CD4-positive, alpha-beta memory T cell (primary cell): ENCODE measurements at regions not wholly inside any gene's neighbourhood (a gene's known extent, or its start where the extent isn't known, plus 50 kb on each side); places are given as distances from the start of the nearest gene placed in this dataset.

Source experiments
- CTCF ChIA-PET: fragments of 350-600 bp; sonication (Branson Sonifier 250); formaldehyde crosslinking; loops from one replicate; lab custom pipeline; 2021; ENCODE audit warnings: inconsistent platforms; ENCODE audit not compliant: partially characterized antibody; lab: Charles Lee
- POLR2A ChIA-PET: fragments of 350-600 bp; sonication (Branson Sonifier 250); formaldehyde crosslinking; loops from one replicate; lab custom pipeline; 2021; ENCODE audit not compliant: partially characterized antibody; lab: Charles Lee
- DNase-seq, 5 donors: peaks; one replicate each; pipeline versions ENCODE4 v3.0.0 to v3.0.0-alpha.2; 2020 to 2022; ENCODE audit warnings: mixed read lengths in 1 of 5
- H3K27ac ChIP-seq: one replicate; pipeline ENCODE4 v1.7.0; 2013; ENCODE audit warnings: low read depth, low read length
- H3K27me3 ChIP-seq: 2 replicates; pipeline ENCODE4 v1.7.0; 2013; ENCODE audit warnings: mild to moderate bottlenecking, low read length, moderate library complexity; ENCODE audit not compliant: insufficient read depth
- H3K36me3 ChIP-seq: 2 replicates; pipeline ENCODE4 v1.7.0; 2013; ENCODE audit warnings: mild to moderate bottlenecking, low read length, moderate library complexity; ENCODE audit not compliant: insufficient read depth
- H3K4me1 ChIP-seq: 2 replicates; pipeline ENCODE4 v1.7.0; 2013; ENCODE audit warnings: mild to moderate bottlenecking, low read length, moderate library complexity; ENCODE audit not compliant: insufficient read depth
- H3K4me3 ChIP-seq, 2 donors: one replicate each; pipeline ENCODE4 v1.7.0; 2013; ENCODE audit warnings: low read length in 2 of 2, mild to moderate bottlenecking in 1 of 2
- H3K9me3 ChIP-seq, 2 donors: one replicate each; pipeline ENCODE4 v1.7.0; 2013; ENCODE audit warnings: low read length in 2 of 2, control low read depth in 1 of 2; ENCODE audit not compliant: control insufficient read depth in 1 of 2
- H3K27ac Mint-ChIP-seq, 7 donors: one replicate each; pipeline ENCODE4 v1.8.0; 2020 to 2021; ENCODE audit warnings: mixed read lengths in 7 of 7, mild to moderate bottlenecking in 6 of 7, inconsistent platforms in 3 of 7, moderate library complexity in 3 of 7
- H3K27me3 Mint-ChIP-seq, 2 donors: one replicate each; pipeline ENCODE4 v1.8.0; 2020 to 2021; ENCODE audit warnings: mixed read lengths in 2 of 2
- H3K36me3 Mint-ChIP-seq, 2 donors: one replicate each; pipeline ENCODE4 v1.8.0; 2020 to 2021; ENCODE audit warnings: mixed read lengths in 2 of 2, inconsistent platforms in 1 of 2, mild to moderate bottlenecking in 1 of 2
- H3K4me1 Mint-ChIP-seq, 4 donors: one replicate each; pipeline ENCODE4 v1.8.0; 2020 to 2021; ENCODE audit warnings: mixed read lengths in 4 of 4, mild to moderate bottlenecking in 1 of 4
- H3K4me3 Mint-ChIP-seq, 8 donors: one replicate each; pipeline ENCODE4 v1.8.0; 2020 to 2021; ENCODE audit warnings: mixed read lengths in 8 of 8, mild to moderate bottlenecking in 7 of 8, moderate library complexity in 6 of 8, inconsistent platforms in 3 of 8
- H3K9me3 Mint-ChIP-seq, 8 donors: one replicate each; pipeline ENCODE4 v1.8.0; 2020 to 2021; ENCODE audit warnings: mixed read lengths in 8 of 8, mild to moderate bottlenecking in 5 of 8, inconsistent platforms in 3 of 8, moderate library complexity in 1 of 8
- intact Hi-C: fragments of 100-400 bp; cut with micrococcal nuclease; formaldehyde crosslinking; loops from one replicate; pipeline ENCODE4 v1.15.1; 2023

DNA sequence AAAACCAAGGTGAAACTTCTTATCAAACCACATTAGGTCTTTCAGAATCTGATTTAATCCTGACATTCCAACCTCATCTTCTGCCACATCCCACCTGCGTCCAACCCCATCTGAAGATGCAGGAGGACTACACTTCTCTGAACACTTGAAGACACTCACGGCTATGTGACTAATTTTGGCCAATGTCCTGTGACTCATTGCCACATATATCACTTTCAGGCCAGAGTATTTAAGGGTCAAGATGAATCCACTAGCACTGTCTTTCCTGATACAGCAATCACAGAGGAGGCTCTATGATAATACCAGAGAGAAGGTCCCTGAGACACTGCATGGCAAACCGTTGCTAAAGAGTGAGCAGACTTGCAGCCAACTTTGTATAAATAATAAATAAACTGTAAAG, 323.4 kb downstream of the NR2F1-AS1 start:
- H3K4me1 ChIP-seq: no peaks in the 10 kb centered on the region
- Mint-ChIP-seq H3K9me3 (peaks cover 0 to 9% (median 2%) of the 10 kb centered on the region in 8 donors), H3K36me3 (no peaks in the 10 kb centered on the region), H3K4me1 (no peaks in the 10 kb centered on the region), H3K27ac (no peak overlapping the region), H3K27me3 (no peaks in the 10 kb centered on the region), H3K4me3 (no peak overlapping the region)
- no peaks in the 10 kb centered on the region for H3K36me3 ChIP-seq
- DNase-seq: no peak
- no peaks in the 10 kb centered on the region for H3K27me3 ChIP-seq
- CTCF ChIA-PET: no interaction called here
- no peak overlapping the region for H3K27ac ChIP-seq
- intact Hi-C loops: no loop called here
- POLR2A ChIA-PET: no interaction called here
- no peaks in the 10 kb centered on the region for H3K9me3 ChIP-seq
- H3K4me3 ChIP-seq: no peak overlapping the region

DNA sequence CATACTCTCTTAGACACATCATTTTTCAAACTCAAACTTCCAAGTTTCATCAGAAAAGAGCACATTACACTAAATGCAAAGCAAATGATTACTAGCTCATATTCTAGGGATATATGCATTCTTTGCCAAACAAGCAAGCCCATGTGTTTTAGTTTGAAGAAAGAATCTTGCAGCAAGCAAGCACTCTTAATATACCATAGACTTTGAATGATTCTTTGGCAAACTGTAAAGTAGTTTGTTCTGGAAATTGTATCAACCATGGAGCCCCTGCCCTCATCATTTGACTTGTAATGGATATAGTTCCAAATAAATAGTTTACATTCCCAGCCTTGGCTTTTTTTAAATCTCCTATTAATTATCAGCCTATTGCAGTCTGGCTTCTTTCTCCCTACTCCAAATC, 325.2 kb downstream of the NR2F1-AS1 start:
- Mint-ChIP-seq H3K4me1 (no peaks in the 10 kb centered on the region), H3K36me3 (no peaks in the 10 kb centered on the region), H3K27me3 (no peaks in the 10 kb centered on the region), H3K4me3 (no peak overlapping the region), H3K27ac (no peak overlapping the region), H3K9me3 (peaks cover 0 to 9% (median 2%) of the 10 kb centered on the region in 8 donors)
- H3K9me3 ChIP-seq: no peaks in the 10 kb centered on the region
- no peaks in the 10 kb centered on the region for H3K4me1 ChIP-seq
- CTCF ChIA-PET: no interaction called here
- no peaks in the 10 kb centered on the region for H3K36me3 ChIP-seq
- H3K4me3 ChIP-seq: no peak overlapping the region
- no peaks in the 10 kb centered on the region for H3K27me3 ChIP-seq
- intact Hi-C loops: no loop called here
- DNase-seq: no peak
- no peak overlapping the region for H3K27ac ChIP-seq
- POLR2A ChIA-PET: no interaction called here

DNA sequence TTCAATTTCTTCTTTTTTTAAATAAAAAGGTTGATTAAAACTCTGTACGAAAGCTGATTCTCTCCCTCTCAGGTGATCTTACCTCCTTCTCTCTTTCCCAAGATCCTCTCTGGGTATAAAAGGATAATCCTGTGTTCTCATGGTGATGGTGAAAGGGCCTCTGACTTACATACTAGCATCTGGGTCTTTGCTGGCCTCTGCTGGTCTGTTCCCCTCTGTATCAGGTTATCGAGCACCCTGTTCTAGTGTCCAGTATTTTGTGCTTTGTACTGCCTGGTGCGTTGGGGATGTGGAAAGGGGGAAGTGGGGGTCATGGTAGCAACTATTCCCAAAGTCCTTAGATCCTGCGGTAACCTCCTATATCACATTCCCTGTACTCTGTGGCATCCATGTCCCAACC, 328.9 kb downstream of the NR2F1-AS1 start:
- no peak overlapping the region for H3K4me3 ChIP-seq
- no peak overlapping the region for H3K4me3 Mint-ChIP-seq
- no peak for DNase-seq
- no peaks in the 10 kb centered on the region for H3K36me3 Mint-ChIP-seq
- no peaks in the 10 kb centered on the region for H3K27me3 ChIP-seq
- H3K4me1 ChIP-seq: no peaks in the 10 kb centered on the region
- H3K27ac Mint-ChIP-seq: no peak overlapping the region
- H3K9me3 ChIP-seq: no peaks in the 10 kb centered on the region
- POLR2A ChIA-PET: no interaction called here
- CTCF ChIA-PET: no interaction called here
- H3K27ac ChIP-seq: no peak overlapping the region
- H3K9me3 Mint-ChIP-seq: no peaks in the 10 kb centered on the region
- H3K36me3 ChIP-seq: no peaks in the 10 kb centered on the region
- no peaks in the 10 kb centered on the region for H3K27me3 Mint-ChIP-seq
- H3K4me1 Mint-ChIP-seq: no peaks in the 10 kb centered on the region
- intact Hi-C loops: no loop called here

DNA sequence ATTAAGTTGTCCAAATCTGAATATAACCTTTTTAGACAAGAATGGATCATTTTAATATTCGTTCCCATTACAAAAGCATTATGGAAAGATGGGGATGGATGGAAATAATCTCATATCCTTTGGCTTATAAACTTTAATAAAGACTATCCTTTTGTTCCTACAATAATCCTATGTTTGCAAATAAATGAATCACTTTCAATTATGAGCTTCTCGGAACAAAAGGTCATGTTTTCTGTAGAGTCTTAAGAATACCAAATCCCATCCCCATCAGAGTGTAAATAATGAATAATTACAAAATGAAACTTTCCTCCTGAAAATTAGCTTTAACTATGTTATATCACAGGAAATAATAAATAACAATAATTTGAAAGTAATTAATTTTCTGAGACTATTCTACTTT, 329.7 kb downstream of the NR2F1-AS1 start:
- no peak overlapping the region for H3K27ac Mint-ChIP-seq
- CTCF ChIA-PET: no interaction called here

DNA sequence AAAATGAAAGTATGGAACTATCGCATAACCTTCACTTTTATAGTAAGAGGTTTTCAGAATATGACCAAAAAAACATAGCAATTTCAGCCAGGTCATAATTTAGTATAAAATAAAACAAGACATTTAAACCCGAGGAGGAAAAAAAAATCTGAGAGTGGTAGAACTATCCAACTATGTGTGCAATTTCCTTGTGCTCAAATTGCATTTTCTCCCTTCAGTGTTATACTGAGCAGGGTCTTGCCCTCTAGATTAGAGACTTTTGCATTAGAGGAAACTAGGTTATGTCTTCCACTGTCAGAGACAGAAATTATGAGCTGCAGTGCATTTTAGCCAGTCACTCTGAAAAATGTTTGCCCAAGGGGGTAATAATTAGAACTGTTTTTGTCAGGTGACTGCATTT, 330.6 kb downstream of the NR2F1-AS1 start:
- Histone ChIP-seq H3K9me3 (no peaks in the 10 kb centered on the region), H3K27me3 (no peaks in the 10 kb centered on the region), H3K4me1 (no peaks in the 10 kb centered on the region), H3K27ac (no peak overlapping the region), H3K36me3 (no peaks in the 10 kb centered on the region), H3K4me3 (no peak overlapping the region)
- DNase-seq: no peak
- CTCF ChIA-PET: no interaction called here
- no peaks in the 10 kb centered on the region for H3K36me3 Mint-ChIP-seq
- no peaks in the 10 kb centered on the region for H3K27me3 Mint-ChIP-seq
- intact Hi-C loops: no loop called here
- peaks cover 0 to 3% (median 0%) of the 10 kb centered on the region in 8 donors for H3K9me3 Mint-ChIP-seq
- no peaks in the 10 kb centered on the region for H3K4me1 Mint-ChIP-seq
- H3K27ac Mint-ChIP-seq: no peak overlapping the region
- H3K4me3 Mint-ChIP-seq: no peak overlapping the region
- POLR2A ChIA-PET: no interaction called here

More for the DNA sequence above, 329.7 kb downstream of the NR2F1-AS1 start:
- Histone ChIP-seq H3K4me3 (no peak overlapping the region), H3K9me3 (no peaks in the 10 kb centered on the region), H3K27ac (no peak overlapping the region), H3K27me3 (no peaks in the 10 kb centered on the region), H3K36me3 (no peaks in the 10 kb centered on the region), H3K4me1 (no peaks in the 10 kb centered on the region)
- intact Hi-C loops: no loop called here
- POLR2A ChIA-PET: no interaction called here
- Mint-ChIP-seq H3K4me3 (no peak overlapping the region), H3K36me3 (no peaks in the 10 kb centered on the region), H3K4me1 (no peaks in the 10 kb centered on the region), H3K9me3 (peaks cover 0 to 2% (median 0%) of the 10 kb centered on the region in 8 donors), H3K27me3 (no peaks in the 10 kb centered on the region)
- no peak for DNase-seq

DNA sequence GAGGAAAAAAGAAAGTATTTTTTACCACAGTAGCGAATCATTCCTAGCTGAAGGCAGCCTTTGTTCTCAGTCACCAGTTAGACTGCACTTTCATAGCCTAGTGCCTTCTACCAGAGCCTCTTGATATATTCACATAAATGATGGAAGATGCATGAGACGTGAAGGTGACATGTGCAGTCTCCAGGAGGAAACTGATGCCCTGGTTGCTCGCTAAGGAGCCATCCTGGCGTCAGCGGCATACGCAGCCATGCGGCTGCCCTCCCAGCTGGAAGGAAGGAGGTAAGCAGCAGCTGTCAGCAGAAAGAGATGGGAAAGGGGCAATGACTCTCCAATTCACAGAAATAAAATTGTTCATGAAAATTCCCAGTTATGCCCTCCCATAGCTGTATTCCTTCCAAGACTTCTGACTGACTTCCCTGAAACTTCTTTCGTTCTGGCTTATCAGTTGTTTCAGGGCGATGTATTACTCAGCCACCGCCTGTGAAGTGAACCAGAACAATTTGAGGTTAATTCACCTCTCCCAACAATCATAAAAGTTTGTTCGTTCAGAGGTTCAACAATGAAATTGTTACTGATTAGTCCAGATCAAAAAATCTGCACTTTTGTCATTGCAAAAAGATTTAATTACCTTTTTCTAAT, 331.2 kb downstream of the NR2F1-AS1 start:
- POLR2A ChIA-PET: no interaction called here
- CTCF ChIA-PET: no interaction called here
- no peaks in the 10 kb centered on the region for H3K4me1 Mint-ChIP-seq

DNA sequence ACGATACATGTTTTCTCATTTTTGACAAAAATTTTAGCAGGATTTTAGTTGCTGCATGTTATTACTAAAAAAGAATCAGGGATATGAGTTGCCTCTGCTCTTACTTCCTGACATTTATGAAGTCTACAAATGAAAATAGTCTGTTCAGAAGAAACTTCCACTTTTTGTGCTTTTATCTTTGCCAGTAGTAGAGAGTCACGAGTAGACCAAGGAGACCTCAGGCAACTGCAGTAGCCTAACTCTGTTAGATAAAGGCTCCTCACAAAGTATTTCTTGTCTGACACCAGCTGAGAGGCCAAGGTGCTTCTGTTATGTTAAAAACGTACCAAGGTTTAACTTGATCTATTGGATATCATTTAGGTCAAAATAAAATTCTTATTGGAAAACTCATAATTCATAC, 333.9 kb downstream of the NR2F1-AS1 start:
- peaks cover 0 to 3% (median 0%) of the 10 kb centered on the region in 8 donors for H3K9me3 Mint-ChIP-seq
- intact Hi-C loops: no loop called here
- no peaks in the 10 kb centered on the region for H3K36me3 ChIP-seq
- no peaks in the 10 kb centered on the region for H3K9me3 ChIP-seq
- H3K27me3 ChIP-seq: no peaks in the 10 kb centered on the region
- ChIA-PET POLR2A (no interaction called here), CTCF (no interaction called here)
- DNase-seq: no peak
- H3K27me3 Mint-ChIP-seq: no peaks in the 10 kb centered on the region
- H3K27ac Mint-ChIP-seq: no peak overlapping the region
- H3K4me3 Mint-ChIP-seq: no peak overlapping the region
- H3K36me3 Mint-ChIP-seq: no peaks in the 10 kb centered on the region
- H3K27ac ChIP-seq: no peak overlapping the region
- H3K4me1 Mint-ChIP-seq: no peaks in the 10 kb centered on the region
- H3K4me3 ChIP-seq: no peak overlapping the region
- no peaks in the 10 kb centered on the region for H3K4me1 ChIP-seq

More for the DNA sequence above, 331.2 kb downstream of the NR2F1-AS1 start:
- no peaks in the 10 kb centered on the region for H3K27me3 ChIP-seq
- H3K4me1 ChIP-seq: no peaks in the 10 kb centered on the region
- Mint-ChIP-seq H3K36me3 (no peaks in the 10 kb centered on the region), H3K27ac (no peak overlapping the region), H3K27me3 (no peaks in the 10 kb centered on the region), H3K9me3 (peaks cover 0 to 3% (median 0%) of the 10 kb centered on the region in 8 donors), H3K4me3 (no peak overlapping the region)
- intact Hi-C loops: no loop called here
- DNase-seq: no peak
- no peaks in the 10 kb centered on the region for H3K36me3 ChIP-seq
- no peak overlapping the region for H3K27ac ChIP-seq
- H3K4me3 ChIP-seq: no peak overlapping the region
- H3K9me3 ChIP-seq: no peaks in the 10 kb centered on the region
